Fibroblast of lung (primary cell): ENCODE measurements at regions not wholly inside any gene's neighbourhood (a gene's known extent, or its start where the extent isn't known, plus 50 kb on each side); places are given as distances from the start of the nearest gene placed in this dataset.

ENCODE experiments used
- DNase-seq, 2 donors: peaks; one replicate each; pipeline versions ENCODE4 v3.0.0 to v3.0.0-alpha.2; 2010; ENCODE audit warnings: low read depth in 2 of 2
- H2AFZ ChIP-seq: 2 replicates; pipeline ENCODE4 v1.5.1; 2012; ENCODE audit warnings: low read length, control low read depth, inconsistent platforms
- H3K27ac ChIP-seq: 2 replicates; pipeline ENCODE4 v1.5.1; 2011; ENCODE audit warnings: low read length, control low read depth; ENCODE audit not compliant: insufficient read depth
- H3K27me3 ChIP-seq: 2 replicates; pipeline ENCODE4 v1.5.1; 2011; ENCODE audit warnings: mild to moderate bottlenecking, low read length; ENCODE audit not compliant: control insufficient read depth, insufficient read depth
- H3K36me3 ChIP-seq: 2 replicates; pipeline ENCODE4 v1.5.1; 2011; ENCODE audit warnings: low read length; ENCODE audit not compliant: control insufficient read depth, insufficient read depth
- H3K4me1 ChIP-seq: 2 replicates; pipeline ENCODE4 v1.5.1; 2011; ENCODE audit warnings: low read length; ENCODE audit not compliant: control insufficient read depth, insufficient read depth; ENCODE audit errors: extremely low read depth
- H3K4me2 ChIP-seq: 2 replicates; pipeline ENCODE4 v1.5.1; 2011; ENCODE audit warnings: low read length, control low read depth; ENCODE audit not compliant: insufficient read depth; ENCODE audit errors: extremely low read depth
- H3K4me3 ChIP-seq, 4 experiments: fragments of 200-600 bp in 1 of 4; sonication (generic) in 1 of 4; replicated peaks in 1 of 4; 2 replicates each; pipeline ENCODE4 v1.5.1; 2011 to 2016; ENCODE audit warnings: low read length in 4 of 4, low read depth in 3 of 4, mild to moderate bottlenecking in 3 of 4, control low read depth in 2 of 4, inconsistent platforms in 1 of 4, mixed read lengths in 1 of 4; ENCODE audit not compliant: insufficient read depth in 1 of 4; ENCODE audit errors: control extremely low read depth in 1 of 4
- H3K79me2 ChIP-seq: 2 replicates; pipeline ENCODE4 v1.5.1; 2012; ENCODE audit warnings: mild to moderate bottlenecking, low read length, inconsistent platforms; ENCODE audit not compliant: control insufficient read depth, insufficient read depth
- H3K9ac ChIP-seq: 2 replicates; pipeline ENCODE4 v1.5.1; 2011; ENCODE audit warnings: mild to moderate bottlenecking, low read length, control low read depth; ENCODE audit not compliant: insufficient read depth
- H3K9me3 ChIP-seq: 2 replicates; pipeline ENCODE4 v1.5.1; 2012; ENCODE audit warnings: low read depth, low read length; ENCODE audit not compliant: control insufficient read depth, insufficient read depth
- H4K20me1 ChIP-seq: 2 replicates; pipeline ENCODE4 v1.5.1; 2011; ENCODE audit warnings: low read length; ENCODE audit not compliant: control insufficient read depth, insufficient read depth; ENCODE audit errors: extremely low read depth
- CTCF ChIP-seq, 2 donors: IDR thresholded peaks in 1 of 2; conservative IDR thresholded peaks in 1 of 2; 1 replicate in 1 of 2; 2 replicates in 1 of 2; pipeline ENCODE4 v1.5.1; 2011 to 2012; ENCODE audit warnings: low read length in 2 of 2, control low read depth in 1 of 2, inconsistent platforms in 1 of 2, low read depth in 1 of 2, mild to moderate bottlenecking in 1 of 2
- EZH2 ChIP-seq: IDR thresholded peaks from 2 replicates; pipeline ENCODE4 v1.5.1; 2012; ENCODE audit warnings: low read length, control low read depth, mild to moderate bottlenecking; ENCODE audit errors: missing control alignments

GRCh38 chr22:27441706-27442475 lies 359.7 kb downstream of the MN1 start:
- H3K36me3 ChIP-seq: no peaks in the 10 kb centered on the region
- no peak overlapping the region for H2AFZ ChIP-seq
- H3K4me1 ChIP-seq: peaks cover 2% of the 10 kb centered on the region
- H4K20me1 ChIP-seq: no peaks in the 10 kb centered on the region
- H3K4me2 ChIP-seq: no peak overlapping the region
- H3K27ac ChIP-seq: no peak overlapping the region
- no peak overlapping the region for H3K9ac ChIP-seq
- no peaks in the 10 kb centered on the region for H3K79me2 ChIP-seq
- H3K27me3 ChIP-seq: peaks cover 8% of the 10 kb centered on the region
- no peaks in the 10 kb centered on the region for H3K9me3 ChIP-seq
- TF ChIP-seq EZH2 (no peak), CTCF (conservative IDR thresholded peaks at IDR 0.05 in 1 of 2, IDR thresholded peaks at IDR 0.05 in 1 of 2; ENCODE audit: low read depth in 1 of 2, low read length in 2 of 2) (no peak)
- no peak overlapping the region for H3K4me3 ChIP-seq
- DNase-seq: no peak

- Histone ChIP-seq H3K27me3 (peaks cover 11% of the 10 kb centered on the region), H3K9me3 (no peaks in the 10 kb centered on the region), H3K79me2 (no peaks in the 10 kb centered on the region), H4K20me1 (no peaks in the 10 kb centered on the region), H3K9ac (no peak overlapping the region), H3K4me1 (no peaks in the 10 kb centered on the region), H3K36me3 (no peaks in the 10 kb centered on the region), H3K4me2 (no peak overlapping the region), H3K27ac (no peak overlapping the region), H2AFZ (no peak overlapping the region), H3K4me3 (no peak overlapping the region)
- TF ChIP-seq CTCF (conservative IDR thresholded peaks at IDR 0.05 in 1 of 2, IDR thresholded peaks at IDR 0.05 in 1 of 2; ENCODE audit: low read depth in 1 of 2, low read length in 2 of 2) (no peak), EZH2 (no peak)
- no peak for DNase-seq
Measured at GRCh38 chr22:27443306-27443705, 358.2 kb downstream of the MN1 start.

GRCh38 chr22:27445881-27446280 lies 355.7 kb downstream of the MN1 start:
- no peak for TF ChIP-seq CTCF (conservative IDR thresholded peaks at IDR 0.05 in 1 of 2, IDR thresholded peaks at IDR 0.05 in 1 of 2; ENCODE audit: low read depth in 1 of 2, low read length in 2 of 2)
- no peak for TF ChIP-seq EZH2
- no peaks in the 10 kb centered on the region for H3K9me3 ChIP-seq
- no peak overlapping the region for H3K9ac ChIP-seq
- no peak overlapping the region for H3K4me3 ChIP-seq
- no peak overlapping the region for H3K4me2 ChIP-seq
- no peak for DNase-seq
- peaks cover 10% of the 10 kb centered on the region for H3K27me3 ChIP-seq
- no peaks in the 10 kb centered on the region for H4K20me1 ChIP-seq
- no peak overlapping the region for H3K27ac ChIP-seq
- no peaks in the 10 kb centered on the region for H3K79me2 ChIP-seq
- H3K36me3 ChIP-seq: no peaks in the 10 kb centered on the region
- H3K4me1 ChIP-seq: no peaks in the 10 kb centered on the region
- no peak overlapping the region for H2AFZ ChIP-seq
